C4-2B (cell line): ENCODE measurements at regions not wholly inside any gene's neighbourhood (a gene's known extent, or its start where the extent isn't known, plus 50 kb on each side); places are given as distances from the start of the nearest gene placed in this dataset.

Source experiments
- H3K27ac ChIP-seq: fragments of 450-650 bp; 2 replicates; pipeline ENCODE4 v1.5.1; 2017
- ZFX ChIP-seq: fragments of 450-650 bp; IDR thresholded peaks from 2 replicates; pipeline ENCODE4 v1.6.1; 2017
- TF ChIP-seq, protein P1 (sequence below): fragments of 450-650 bp; conservative IDR thresholded peaks from 2 replicates; pipeline ENCODE4 v1.5.1; 2017; ENCODE audit warnings: mild to moderate bottlenecking

DNA sequence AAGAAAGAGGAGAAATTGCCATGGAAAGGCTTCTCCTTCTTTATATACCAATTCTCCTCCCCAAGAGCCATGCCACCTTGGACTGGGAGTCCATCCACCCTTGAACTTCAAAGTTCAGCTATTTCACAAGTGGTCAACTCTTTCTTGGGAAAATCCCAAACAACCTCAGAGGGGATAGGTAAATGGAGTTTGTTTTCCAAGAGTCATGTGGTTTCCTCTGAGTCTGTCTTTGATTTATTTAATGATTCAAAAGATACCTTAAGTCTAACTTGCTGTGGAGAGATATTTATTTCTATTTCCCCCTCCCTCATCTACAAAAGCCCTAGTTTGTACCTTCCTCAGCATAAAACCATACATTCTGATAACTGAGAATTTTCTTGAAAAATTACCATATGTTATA is 758.6 kb upstream of the IGFBP3 start:
- no peak overlapping the region for H3K27ac ChIP-seq
- TF ChIP-seq ZFX, result no peak
- TF ChIP-seq, protein P1, sequence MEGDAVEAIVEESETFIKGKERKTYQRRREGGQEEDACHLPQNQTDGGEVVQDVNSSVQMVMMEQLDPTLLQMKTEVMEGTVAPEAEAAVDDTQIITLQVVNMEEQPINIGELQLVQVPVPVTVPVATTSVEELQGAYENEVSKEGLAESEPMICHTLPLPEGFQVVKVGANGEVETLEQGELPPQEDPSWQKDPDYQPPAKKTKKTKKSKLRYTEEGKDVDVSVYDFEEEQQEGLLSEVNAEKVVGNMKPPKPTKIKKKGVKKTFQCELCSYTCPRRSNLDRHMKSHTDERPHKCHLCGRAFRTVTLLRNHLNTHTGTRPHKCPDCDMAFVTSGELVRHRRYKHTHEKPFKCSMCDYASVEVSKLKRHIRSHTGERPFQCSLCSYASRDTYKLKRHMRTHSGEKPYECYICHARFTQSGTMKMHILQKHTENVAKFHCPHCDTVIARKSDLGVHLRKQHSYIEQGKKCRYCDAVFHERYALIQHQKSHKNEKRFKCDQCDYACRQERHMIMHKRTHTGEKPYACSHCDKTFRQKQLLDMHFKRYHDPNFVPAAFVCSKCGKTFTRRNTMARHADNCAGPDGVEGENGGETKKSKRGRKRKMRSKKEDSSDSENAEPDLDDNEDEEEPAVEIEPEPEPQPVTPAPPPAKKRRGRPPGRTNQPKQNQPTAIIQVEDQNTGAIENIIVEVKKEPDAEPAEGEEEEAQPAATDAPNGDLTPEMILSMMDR, result no peak

DNA sequence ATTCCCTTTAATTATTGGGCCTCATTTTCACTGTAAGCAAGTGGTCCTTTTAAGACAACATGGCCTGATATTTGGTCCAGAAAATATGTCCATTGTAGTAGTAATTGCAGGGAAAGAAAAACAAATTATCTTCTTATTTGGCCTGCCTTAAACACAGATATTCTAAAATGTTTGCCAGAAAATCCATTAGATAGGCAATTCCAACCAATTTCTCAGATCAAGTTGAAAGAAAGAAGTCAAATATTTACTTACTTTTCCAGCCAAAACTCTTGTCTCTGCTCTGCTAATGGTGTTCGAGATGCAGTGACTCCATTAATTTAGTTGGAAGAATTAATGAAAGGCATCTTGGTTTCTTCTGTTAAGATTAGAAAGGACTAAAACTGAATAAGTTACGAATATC is 757.3 kb upstream of the IGFBP3 start:
- TF ChIP-seq ZFX, result no peak
- TF ChIP-seq, protein P1, result no peak
- no peak overlapping the region for H3K27ac ChIP-seq

DNA sequence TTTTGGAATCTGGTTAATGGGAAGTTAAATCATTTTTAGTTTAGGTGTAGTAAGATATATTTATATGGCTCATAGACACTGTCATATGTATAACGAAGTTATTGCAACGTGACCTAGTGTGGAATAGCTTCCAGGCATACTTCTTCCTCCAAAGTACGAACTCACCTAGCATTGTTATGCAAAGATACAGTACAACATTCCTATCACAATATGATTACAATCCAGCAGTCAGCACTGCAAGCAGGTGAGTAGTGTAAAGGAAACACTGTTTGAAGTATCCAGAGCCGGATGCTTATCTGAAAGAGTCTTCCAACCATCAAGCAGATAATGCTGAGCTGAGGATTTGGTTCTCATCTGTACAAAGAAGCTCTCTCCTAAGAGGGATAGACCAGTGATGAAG is 754.4 kb upstream of the IGFBP3 start:
- TF ChIP-seq, protein P1, result no peak
- no peak for TF ChIP-seq ZFX
- H3K27ac ChIP-seq, result no peak overlapping the region

DNA sequence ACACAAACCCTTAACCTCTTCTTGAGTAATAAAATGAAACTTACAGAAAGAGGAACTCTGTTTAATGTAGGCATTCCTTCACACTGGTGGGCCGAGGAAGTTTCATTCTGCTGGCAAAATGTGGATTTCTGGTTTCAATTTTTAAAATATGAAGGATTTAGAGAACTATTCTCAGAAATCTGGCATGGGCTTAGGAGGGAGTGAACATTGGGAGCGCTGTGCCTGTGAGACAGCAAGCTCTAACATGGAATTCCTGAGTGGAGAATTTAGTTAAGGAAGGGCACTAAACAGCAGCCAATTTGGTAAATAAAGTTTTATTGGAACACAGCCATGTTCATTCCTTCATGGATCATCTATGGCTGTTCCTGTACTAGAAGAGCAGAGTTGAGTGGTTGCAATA is 751.8 kb upstream of the IGFBP3 start:
- TF ChIP-seq ZFX, result no peak
- TF ChIP-seq, protein P1, result no peak
- no peak overlapping the region for H3K27ac ChIP-seq

DNA sequence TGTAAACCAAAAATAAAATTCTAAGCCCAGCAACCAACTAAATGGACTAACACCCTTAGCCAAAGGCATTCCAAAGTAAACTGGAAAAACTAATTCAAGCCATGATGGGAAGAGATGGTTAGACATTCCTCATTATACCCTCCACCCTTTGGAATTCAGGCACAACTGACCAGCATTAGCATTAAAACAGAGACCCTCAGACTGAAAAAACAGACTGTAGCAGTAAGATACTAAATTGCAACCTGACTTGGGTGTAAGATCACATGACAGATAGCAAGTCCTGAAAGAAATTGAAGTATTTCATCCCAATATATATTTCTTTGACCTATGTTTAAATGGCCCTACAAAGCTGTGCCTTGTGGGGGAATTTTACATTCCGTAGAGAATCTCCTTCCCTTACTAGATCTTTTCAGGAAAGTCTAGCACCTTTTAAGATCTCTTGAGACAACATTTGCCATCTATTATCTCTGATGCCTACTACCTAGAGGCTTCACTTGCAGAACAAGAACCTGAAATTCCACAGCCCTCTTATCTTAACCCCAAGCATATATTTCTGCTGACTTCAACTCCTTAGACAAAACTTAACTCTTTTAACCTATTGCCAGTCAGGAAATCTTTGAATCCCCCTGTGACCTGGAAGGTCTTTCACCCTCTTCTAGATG is 750.2 kb upstream of the IGFBP3 start:
- H3K27ac ChIP-seq, result no peak overlapping the region
- no peak for TF ChIP-seq ZFX
- TF ChIP-seq, protein P1, result no peak

DNA sequence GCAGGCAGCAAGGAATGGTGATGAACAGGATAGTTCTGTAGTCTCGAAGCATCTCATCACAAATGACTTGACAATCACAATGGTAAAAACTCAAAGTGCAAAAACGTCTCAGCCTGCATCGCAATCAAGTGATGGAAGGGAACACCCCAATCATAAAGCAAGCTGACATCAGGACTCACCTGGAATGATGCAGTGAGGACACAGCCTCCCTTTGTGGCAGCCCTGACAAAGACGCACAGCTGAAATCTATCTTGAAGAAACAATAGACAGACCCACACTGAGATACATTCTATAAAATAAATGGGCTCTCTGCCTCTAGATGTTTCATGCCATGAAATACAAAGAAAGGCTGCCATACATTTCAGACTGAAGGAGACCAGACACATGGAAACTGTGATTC is 748.0 kb upstream of the IGFBP3 start:
- H3K27ac ChIP-seq, result no peak overlapping the region

DNA sequence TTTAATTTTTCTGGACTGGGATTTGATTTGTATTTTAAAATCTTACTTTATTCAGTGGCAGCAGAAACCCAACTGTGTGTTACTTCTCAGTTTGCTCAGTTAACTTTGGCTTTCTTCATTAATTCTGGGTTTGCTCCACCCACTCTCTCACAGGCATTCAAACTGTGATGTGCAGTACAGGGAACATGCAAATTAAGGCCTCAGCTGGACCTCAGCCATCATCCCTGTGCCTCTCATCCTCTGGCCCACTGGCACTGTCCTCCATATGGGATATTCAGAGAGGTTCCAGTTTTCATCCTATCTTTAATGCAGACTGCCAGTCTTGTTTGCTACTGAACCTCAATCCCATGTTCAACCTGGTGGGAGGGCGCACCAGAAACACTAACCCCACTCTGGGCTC is 743.4 kb upstream of the IGFBP3 start:
- TF ChIP-seq, protein P1, result no peak
- TF ChIP-seq ZFX, result no peak
- no peak overlapping the region for H3K27ac ChIP-seq

More for the DNA sequence above, 748.0 kb upstream of the IGFBP3 start:
- no peak for TF ChIP-seq ZFX
- TF ChIP-seq, protein P1, result no peak
